NCI-H146 treated with DMSO at 0.1 percent for 48 hours (cell line): ENCODE measurements at regions not wholly inside any gene's neighbourhood (a gene's known extent, or its start where the extent isn't known, plus 50 kb on each side); places are given as distances from the start of the nearest gene placed in this dataset.

Experiments
- DNase-seq: peaks from one replicate; lab custom pipeline; 2025; ENCODE audit not compliant: unreplicated experiment; lab: John Stamatoyannopoulos, UW

DNA sequence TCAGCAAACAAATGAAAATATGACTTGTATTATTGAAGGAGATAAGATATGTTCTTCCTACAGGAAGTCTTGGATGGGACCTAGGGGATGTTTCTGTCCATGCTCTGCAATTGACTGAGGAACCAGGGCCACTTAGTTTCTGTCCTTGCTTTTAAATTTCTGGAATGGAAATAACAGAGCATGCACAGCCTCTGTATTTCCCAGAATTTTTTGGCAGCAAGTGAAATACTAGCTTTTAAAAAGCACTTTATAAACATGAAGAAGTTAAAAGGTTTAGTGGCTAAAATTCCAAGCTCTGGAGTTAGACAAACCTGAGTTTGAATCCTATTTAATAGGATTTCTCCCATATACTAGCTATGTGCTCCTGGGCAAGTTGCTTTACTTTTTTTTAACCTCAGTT is 127.7 kb upstream of the FZD8 start:
- no peak for DNase-seq

- DNase-seq, result no peak
Observed at GRCh38 chr10:35768731-35769130, 126.6 kb upstream of the FZD8 start.

- DNase-seq, result no peak
Observed at GRCh38 chr10:35768011-35768410, 125.9 kb upstream of the FZD8 start.

DNA sequence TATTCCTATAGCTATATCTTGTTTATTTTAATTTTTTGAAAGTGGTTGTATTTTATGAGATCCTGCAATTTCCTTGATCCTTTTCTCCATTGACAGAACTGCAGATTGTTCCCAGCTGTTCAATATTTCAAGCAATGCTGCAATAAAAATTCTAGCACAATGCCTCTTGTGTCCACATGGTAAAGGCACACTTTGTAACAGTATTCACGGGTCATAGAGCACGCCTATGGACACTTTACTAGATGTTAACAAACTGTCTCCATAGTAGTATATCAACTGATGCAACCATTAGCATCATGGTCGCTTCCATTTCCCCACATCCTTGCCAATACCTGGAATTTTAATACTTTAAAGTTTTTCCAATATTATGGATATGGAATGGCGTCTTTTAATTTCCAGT is 123.9 kb upstream of the FZD8 start:
- DNase-seq, result no peak

GRCh38 chr10:35765066-35765527 is 123.0 kb upstream of the FZD8 start:
- DNase-seq, result no peak

- DNase-seq, result no peak
Observed at GRCh38 chr10:35762311-35763030, 120.4 kb upstream of the FZD8 start.

DNA sequence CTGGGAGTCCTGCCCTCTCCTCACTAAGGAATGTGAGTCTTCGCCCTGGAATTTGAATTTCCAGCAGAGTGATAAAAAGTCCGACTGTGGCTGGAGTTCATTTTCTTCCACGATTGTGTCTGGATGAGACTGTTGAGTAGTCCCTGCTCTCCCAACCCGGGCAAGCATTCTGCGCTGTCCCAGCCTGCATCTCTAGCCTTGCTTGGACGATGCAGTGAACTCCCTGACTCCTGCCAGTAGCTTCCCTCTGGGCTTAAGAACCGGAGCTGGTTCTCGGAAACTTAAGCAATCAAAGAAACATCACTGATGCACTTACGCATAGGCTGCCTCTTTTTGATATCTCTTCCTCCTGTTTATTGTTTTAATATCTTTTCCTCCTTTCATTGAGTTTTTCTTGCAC is 116.0 kb upstream of the FZD8 start:
- DNase-seq, result no peak

DNA sequence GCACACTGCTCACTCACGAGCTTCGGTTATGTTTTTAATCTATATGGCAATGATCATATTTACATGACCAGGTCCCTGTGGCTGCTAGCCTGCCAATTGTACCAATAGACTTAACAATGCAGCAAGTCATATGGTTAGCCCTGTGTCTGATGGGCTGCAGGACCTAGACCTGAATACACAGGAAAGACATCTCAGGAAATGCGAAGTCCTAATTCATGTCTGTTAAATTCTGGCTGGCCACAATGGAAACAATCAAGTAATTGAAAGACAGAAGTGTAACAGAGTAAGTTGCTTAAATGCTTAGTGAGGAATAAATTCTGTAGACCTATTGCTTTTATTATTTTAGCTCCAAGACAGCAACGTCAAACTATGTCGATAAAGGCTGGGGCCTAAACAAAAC is 112.4 kb upstream of the FZD8 start:
- no peak for DNase-seq

DNA sequence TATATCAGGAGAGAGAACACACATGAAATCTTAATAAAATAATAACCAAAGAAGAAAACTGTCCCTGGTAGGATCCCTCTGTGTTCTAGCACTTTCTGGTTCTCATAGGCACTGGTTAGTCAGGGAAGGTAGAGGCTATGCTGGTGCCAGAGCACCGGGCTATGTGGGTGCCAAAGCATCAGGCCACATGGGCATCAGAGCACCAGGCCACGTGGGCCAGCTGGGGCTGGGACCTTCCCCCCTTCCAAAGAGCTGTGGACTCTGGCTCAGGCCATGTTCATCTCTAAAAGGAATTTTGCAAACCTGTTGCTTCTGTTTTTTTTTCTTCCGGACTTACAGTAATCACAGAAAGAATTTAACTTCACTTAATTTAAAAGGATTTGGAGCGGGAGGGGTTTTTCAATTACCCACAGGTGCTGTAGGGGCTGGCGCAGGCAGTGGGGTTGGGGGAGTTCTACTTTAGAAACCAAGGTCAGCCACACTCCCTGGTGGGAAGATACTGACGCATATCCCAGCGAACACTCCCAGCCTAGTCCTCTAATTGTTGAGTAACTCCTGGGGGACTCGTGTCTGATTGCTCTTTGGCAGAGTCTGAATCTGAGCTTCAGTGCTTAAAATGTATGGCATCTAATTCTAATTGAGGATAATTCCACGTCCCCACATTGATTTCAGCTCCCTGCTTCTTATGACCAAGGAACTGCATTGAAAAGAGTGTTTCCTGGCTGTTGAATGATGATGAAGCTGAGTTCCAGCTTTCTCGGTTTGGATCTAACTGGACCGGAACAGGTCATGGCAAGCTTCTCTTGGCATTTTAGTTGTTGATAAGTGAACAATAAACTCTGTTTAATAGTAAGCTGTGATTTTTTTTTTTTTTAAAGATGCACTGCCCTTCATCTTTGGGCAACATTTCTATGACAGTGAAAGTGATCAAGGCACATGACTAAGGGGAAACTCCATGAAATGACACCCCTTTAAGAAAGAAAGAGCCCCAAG is 110.7 kb upstream of the FZD8 start:
- no peak for DNase-seq

- no peak for DNase-seq
Observed at GRCh38 chr10:35751347-35751746, 109.3 kb upstream of the FZD8 start.

DNA sequence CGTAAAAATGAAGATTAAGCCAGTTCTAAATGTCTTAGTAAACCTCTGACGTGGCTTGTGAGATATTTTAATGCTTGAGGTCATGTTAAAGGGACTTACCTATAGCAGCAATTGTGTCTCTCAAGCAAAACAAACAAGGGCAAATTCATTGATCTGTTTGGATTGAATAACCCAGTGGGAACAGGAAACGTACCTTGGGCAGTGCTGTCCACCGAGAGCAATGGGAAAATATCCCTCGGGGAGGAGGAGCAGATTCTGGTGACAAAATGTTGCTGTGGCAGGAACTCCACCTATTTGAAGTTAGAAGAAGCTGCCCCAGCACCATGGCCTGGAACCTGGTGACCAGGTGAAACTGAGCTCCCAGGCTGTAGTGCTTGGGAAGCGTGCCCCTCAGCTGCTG is 107.1 kb upstream of the FZD8 start:
- DNase-seq, result no peak

DNA sequence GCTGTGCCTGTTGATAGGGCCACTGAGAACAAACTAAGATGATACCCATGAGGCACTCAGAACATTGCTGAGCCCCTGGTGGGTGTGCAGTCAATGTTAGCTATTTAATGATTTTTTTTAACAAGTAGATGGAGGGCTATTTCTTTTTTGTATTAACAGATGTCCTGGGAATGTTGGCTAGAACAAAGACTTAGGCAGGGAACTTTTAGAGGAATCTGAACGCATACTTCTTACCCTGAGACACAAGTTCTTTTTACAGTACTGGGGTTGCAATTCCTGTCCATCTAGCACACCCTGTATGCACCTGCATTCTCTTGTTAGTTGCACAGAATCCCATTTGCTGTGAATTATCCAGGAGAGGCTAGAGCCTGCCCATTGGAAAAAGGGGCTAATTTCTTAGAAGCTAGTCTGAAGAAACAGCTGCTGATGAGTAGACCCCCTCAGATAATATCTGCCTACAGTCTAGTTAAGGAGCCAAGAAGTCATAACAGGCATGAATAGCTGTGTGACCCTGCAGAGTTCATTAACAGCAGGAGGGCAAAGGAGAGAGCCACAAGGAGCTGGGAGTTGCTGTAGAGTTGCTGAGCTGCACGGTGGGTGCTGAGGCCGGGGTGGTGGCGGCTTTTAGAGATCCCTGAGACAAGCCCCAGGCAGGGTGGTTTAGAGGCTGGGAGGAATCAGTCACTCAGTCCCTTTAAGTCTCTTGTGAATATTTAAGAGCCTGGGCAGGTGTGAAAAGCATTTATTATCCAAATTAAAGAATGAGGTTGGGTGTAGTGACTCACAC is 103.7 kb upstream of the FZD8 start:
- DNase-seq, result no peak

DNA sequence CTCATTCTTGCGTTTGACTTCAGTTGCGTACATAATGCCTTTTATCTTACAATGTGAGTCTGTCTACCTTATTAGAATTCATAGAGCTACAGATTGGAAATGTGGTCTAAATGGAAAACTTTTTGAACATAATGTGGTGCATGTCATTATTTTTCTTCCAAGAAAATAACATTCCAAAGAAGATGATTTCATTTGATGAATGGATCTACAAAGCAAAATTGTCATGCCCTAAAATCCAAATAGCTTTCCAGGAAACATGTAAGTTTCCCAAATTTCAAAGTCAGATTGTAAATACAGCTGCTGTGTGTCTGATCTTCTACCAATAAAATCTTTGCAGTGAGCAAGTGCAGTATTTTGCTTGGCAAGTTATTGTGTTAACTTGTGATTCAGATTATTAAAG is 101.8 kb upstream of the FZD8 start:
- DNase-seq, result no peak

DNA sequence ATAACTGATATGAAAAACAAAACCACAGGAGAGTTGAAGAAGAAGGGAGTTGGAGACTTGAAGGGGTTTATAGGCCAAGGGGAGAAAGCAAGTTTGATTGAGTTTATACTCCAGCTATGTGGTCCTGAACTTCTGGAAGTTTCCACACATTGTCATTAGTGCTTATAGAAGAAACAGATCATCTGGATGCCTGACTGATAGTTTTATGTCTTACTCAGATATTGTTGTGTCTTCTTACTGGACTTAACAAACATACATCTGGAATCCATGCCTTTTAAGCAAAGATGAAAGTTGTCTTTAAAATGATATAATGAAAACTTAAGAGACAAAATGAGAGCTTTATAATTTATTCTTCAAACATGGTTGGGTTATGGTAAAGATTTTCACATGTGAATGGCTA is 101.3 kb upstream of the FZD8 start:
- DNase-seq, result no peak

- DNase-seq, result no peak
Observed at GRCh38 chr10:35739998-35740397, 97.9 kb upstream of the FZD8 start.

DNA sequence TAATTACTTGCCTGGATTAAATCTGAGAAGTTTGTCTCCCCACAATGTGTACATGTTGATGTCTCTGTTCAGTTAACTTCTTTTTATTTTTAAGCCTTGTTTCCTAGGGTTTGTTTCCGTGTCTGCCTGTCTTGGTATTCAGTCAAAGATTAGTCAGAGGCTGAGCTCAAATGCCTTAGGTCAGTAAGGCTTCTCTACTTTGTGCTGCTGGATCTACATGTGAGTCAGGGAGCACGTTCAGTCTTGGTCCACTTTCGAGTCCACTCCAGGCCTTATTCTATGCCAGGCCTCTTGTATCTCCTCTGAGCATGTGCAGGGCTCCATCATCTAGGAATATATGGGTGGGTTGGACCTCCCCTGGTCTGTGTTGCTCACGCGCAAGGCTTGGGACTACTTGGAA is 93.3 kb upstream of the FZD8 start:
- no peak for DNase-seq

DNA sequence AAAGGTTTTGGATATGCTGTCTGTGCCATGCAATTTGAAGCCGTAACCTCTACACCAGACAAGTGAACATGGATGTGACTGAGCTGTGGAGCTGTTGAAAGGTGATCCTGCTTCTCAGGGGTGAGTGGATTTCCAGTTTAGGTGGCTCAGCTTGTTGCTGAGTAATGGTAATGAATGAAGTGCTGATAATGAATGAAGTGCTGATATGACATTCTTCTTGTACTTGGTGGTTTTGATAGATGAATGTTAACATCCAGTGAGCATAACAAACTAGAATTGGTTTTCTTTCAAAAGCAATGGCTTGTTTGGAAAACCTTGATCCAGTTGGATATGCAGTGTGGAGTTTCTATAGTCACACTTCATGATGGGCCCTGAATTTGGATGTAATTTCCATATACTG is 89.7 kb upstream of the FZD8 start:
- DNase-seq, result no peak

DNA sequence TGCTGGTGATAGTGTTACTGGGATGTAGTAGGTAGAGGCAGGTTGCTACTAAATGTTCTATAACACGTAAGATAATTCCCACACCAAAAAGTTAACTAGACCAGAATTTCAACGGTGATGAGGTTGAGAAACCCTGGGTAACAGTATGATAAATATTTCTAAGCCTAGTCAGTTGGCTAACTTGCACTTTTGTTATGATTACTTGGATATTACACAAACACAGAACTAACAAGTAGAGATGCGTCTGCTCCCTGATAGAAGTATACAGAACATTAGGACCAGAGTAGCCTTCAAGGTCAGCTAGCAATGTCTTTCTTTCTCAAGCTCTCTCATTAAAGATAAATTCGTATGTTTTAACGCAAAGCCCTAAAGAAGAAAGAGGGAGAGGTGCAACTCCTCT is 86.2 kb upstream of the FZD8 start:
- no peak for DNase-seq

- DNase-seq, result no peak
Observed at GRCh38 chr10:35726846-35727245, 84.8 kb upstream of the FZD8 start.

- DNase-seq, result no peak
Observed at GRCh38 chr10:35723992-35724391, 81.9 kb upstream of the FZD8 start.

DNA sequence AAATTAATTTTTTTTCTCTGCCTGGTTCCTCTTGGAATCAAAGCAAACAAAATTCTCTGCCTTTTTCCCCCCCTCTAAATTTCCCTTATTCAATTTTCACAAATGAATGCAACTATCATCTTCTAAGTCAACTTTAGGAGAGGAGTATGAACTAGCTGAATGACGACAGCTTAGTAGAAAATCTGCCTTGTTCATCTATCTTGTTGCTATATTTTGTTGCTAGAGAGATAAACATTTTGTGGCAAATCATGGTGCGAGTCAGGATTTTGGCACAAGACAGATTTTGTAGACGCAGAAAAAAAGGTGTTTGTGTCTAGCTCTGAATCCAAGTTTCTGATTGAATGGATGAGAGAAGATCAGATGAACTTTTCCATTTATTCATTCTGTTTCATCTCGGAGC is 81.0 kb upstream of the FZD8 start:
- DNase-seq, result no peak
